NT2/D1 (cell line): ENCODE measurements at regions not wholly inside any gene's neighbourhood (a gene's known extent, or its start where the extent isn't known, plus 50 kb on each side); places are given as distances from the start of the nearest gene placed in this dataset.
"Not testable (repeated sequence)": the region's sequence is repeated elsewhere in the genome, so short reads cannot be mapped to it uniquely, and the experiment has no call there.

Experiments used
- DNase-seq: peaks from one replicate; pipeline ENCODE4 v3.0.0-alpha.2; 2011; ENCODE audit warnings: low read depth, low spot score
- H3K27me3 ChIP-seq: 2 replicates; pipeline ENCODE4 v1.6.0; 2011; ENCODE audit warnings: mild to moderate bottlenecking; ENCODE audit not compliant: insufficient read length, insufficient read depth
- H3K36me3 ChIP-seq: 2 replicates; pipeline ENCODE4 v1.6.1; 2011; ENCODE audit warnings: mild to moderate bottlenecking, low read length, mixed read lengths; ENCODE audit not compliant: insufficient read depth, insufficient read length
- H3K4me1 ChIP-seq: 2 replicates; pipeline ENCODE4 v1.5.1; 2011; ENCODE audit not compliant: insufficient read depth, insufficient read length
- H3K4me3 ChIP-seq: 2 replicates; pipeline ENCODE4 v1.5.1; 2011; ENCODE audit warnings: low read depth; ENCODE audit not compliant: insufficient read length
- H3K9ac ChIP-seq: 2 replicates; pipeline ENCODE4 v1.6.0; 2011; ENCODE audit warnings: low read depth; ENCODE audit not compliant: insufficient read length
- H3K9me3 ChIP-seq: 2 replicates; pipeline ENCODE4 v1.5.1; 2011; ENCODE audit warnings: mild to moderate bottlenecking, low read length; ENCODE audit not compliant: insufficient read depth
- SUZ12 ChIP-seq: IDR thresholded peaks from 2 replicates; pipeline ENCODE4 v1.6.1; 2011; ENCODE audit not compliant: insufficient read length, insufficient read depth; ENCODE audit errors: extremely low read depth
- YY1 ChIP-seq: IDR thresholded peaks from 2 replicates; pipeline ENCODE4 v1.6.1; 2011; ENCODE audit not compliant: insufficient read length, insufficient read depth
- ZNF274 ChIP-seq: IDR thresholded peaks from 2 replicates; pipeline ENCODE4 v1.6.1; 2011; ENCODE audit warnings: mild to moderate bottlenecking, low read depth, low read length

GRCh38 chr17:71444078-71444477 lies 676.7 kb upstream of the SOX9 start:
- H3K27me3 ChIP-seq: no peaks in the 10 kb centered on the region
- DNase-seq: no peak
- no peaks in the 10 kb centered on the region for H3K4me1 ChIP-seq
- H3K9ac ChIP-seq: no peak overlapping the region
- H3K36me3 ChIP-seq: no peaks in the 10 kb centered on the region
- no peaks in the 10 kb centered on the region for H3K9me3 ChIP-seq
- no peak overlapping the region for H3K4me3 ChIP-seq
- no peak for TF ChIP-seq ZNF274
- TF ChIP-seq SUZ12: no peak
- no peak for TF ChIP-seq YY1

DNA sequence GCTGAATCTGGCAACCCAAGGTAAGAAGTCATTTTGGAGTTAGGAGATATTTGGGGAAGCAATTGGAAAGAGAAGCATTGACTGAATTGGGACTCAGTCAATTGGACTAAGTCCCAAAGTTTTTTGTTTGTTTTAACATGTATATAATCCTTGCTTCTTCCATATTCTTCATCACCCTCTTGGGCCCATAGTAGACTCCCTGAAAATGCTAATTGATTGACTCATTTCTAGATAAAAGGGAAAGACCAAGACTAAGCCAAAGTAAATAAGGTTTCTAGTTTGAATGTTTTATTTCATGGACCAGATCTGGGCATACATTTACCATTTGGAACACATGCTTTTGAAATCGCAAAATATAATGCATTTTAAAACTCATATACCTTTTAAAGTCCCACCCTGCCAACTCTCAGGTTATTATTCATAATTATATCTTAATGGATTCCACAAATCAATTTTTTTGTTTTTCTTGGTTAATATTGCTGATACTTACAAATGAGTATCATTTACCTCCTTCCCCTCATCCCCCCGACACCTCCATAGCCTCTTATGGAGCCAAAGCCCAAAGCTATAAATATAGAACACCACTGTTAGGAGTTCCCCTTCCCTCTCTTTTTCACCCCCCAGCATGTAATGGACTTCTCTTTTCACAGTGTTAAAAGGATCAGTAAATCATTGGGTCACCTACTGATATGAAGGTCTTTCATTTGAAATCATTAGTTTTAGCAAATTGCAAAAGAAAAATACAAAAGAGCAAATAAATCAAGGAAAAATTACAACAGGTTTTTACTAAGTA lies 674.0 kb upstream of the SOX9 start:
- DNase-seq: no peak
- H3K9me3 ChIP-seq: no peaks in the 10 kb centered on the region
- no peaks in the 10 kb centered on the region for H3K27me3 ChIP-seq
- H3K36me3 ChIP-seq: no peaks in the 10 kb centered on the region
- TF ChIP-seq YY1 (no peak), ZNF274 (no peak), SUZ12 (no peak)
- no peak overlapping the region for H3K9ac ChIP-seq
- no peak overlapping the region for H3K4me3 ChIP-seq
- no peaks in the 10 kb centered on the region for H3K4me1 ChIP-seq

DNA sequence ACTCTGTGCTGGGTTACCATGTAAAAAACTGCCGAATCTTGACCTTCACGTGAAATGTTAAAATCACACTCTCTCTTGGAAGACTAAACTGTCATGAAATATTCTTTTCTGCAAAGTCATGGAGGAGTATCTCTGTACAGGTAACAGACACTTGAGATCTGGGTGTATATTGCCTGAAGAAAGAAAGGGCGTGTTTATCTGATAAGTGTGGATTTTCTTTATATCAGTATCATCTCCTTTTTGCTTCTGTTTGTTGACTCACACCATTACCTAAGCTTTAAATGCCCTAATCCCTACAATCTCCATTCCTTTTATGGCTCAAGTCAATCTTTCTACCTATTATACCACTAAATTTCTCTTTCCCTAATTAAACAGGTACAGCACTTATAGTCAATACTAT lies 673.2 kb upstream of the SOX9 start:
- Histone ChIP-seq H3K4me3 (no peak overlapping the region), H3K9me3 (no peaks in the 10 kb centered on the region), H3K27me3 (no peaks in the 10 kb centered on the region), H3K4me1 (no peaks in the 10 kb centered on the region), H3K9ac (no peak overlapping the region), H3K36me3 (no peaks in the 10 kb centered on the region)
- DNase-seq: no peak
- TF ChIP-seq ZNF274 (no peak), YY1 (no peak), SUZ12 (no peak)

- H3K36me3 ChIP-seq, DNase-seq, H3K9me3 ChIP-seq, H3K27me3 ChIP-seq, H3K9ac ChIP-seq, H3K4me1 ChIP-seq, H3K4me3 ChIP-seq: not testable (repeated sequence)
Observed at GRCh38 chr17:71450657-71451056, 670.2 kb upstream of the SOX9 start.

- H3K9me3 ChIP-seq: no peaks in the 10 kb centered on the region
- no peak overlapping the region for H3K9ac ChIP-seq
- no peaks in the 10 kb centered on the region for H3K36me3 ChIP-seq
- no peaks in the 10 kb centered on the region for H3K27me3 ChIP-seq
- DNase-seq: no peak
- no peaks in the 10 kb centered on the region for H3K4me1 ChIP-seq
- no peak overlapping the region for H3K4me3 ChIP-seq
- TF ChIP-seq ZNF274 (no peak), SUZ12 (no peak), YY1 (no peak)
Observed at GRCh38 chr17:71453876-71454422, 666.9 kb upstream of the SOX9 start.

- Histone ChIP-seq H3K36me3 (no peaks in the 10 kb centered on the region), H3K9me3 (no peaks in the 10 kb centered on the region), H3K27me3 (no peaks in the 10 kb centered on the region), H3K9ac (no peak overlapping the region), H3K4me3 (no peak overlapping the region), H3K4me1 (no peaks in the 10 kb centered on the region)
- TF ChIP-seq YY1 (no peak), ZNF274 (no peak), SUZ12 (no peak)
- no peak for DNase-seq
Observed at GRCh38 chr17:71455219-71455618, 665.6 kb upstream of the SOX9 start.

GRCh38 chr17:71458322-71458721 lies 662.5 kb upstream of the SOX9 start:
- TF ChIP-seq YY1 (no peak), ZNF274 (no peak), SUZ12 (no peak)
- Histone ChIP-seq H3K9me3 (no peaks in the 10 kb centered on the region; the same call in 1 of the 2 replicates), H3K4me1 (no peaks in the 10 kb centered on the region), H3K9ac (no peak overlapping the region), H3K36me3 (no peaks in the 10 kb centered on the region), H3K4me3 (no peak overlapping the region), H3K27me3 (no peaks in the 10 kb centered on the region)
- DNase-seq: no peak
